Neural cell (in vitro differentiated cells): ENCODE measurements at regions not wholly inside any gene's neighbourhood (a gene's known extent, or its start where the extent isn't known, plus 50 kb on each side); places are given as distances from the start of the nearest gene placed in this dataset.

Experiments
- H2AFZ ChIP-seq: fragments of 200-600, 300-800 bp; sonication (generic), shearing (Covaris generic); 2 replicates; pipeline ENCODE4 v1.6.0; 2014; ENCODE audit warnings: low read depth, mild to moderate bottlenecking, antibody characterized with exemption, low read length, moderate library complexity
- H3F3A ChIP-seq: fragments of 200-600 bp; shearing (Covaris generic); 2 replicates; pipeline ENCODE4 v1.6.1; 2016; ENCODE audit warnings: mild to moderate bottlenecking, moderate library complexity, mixed read lengths, antibody characterized with exemption, low read length; ENCODE audit not compliant: insufficient read depth, poor library complexity, severe bottlenecking
- H3K27ac ChIP-seq: fragments of 200-600, 300-800 bp; sonication (generic), shearing (Covaris generic); 2 replicates; pipeline ENCODE4 v1.5.1; 2014; ENCODE audit warnings: mild to moderate bottlenecking, low read length, moderate library complexity
- H3K27me3 ChIP-seq: fragments of 300-800, 200-600 bp; sonication (generic), shearing (Covaris generic); 2 replicates; pipeline ENCODE4 v1.6.0; 2014; ENCODE audit warnings: mild to moderate bottlenecking, low read depth, low read length, moderate library complexity; ENCODE audit not compliant: insufficient read depth
- H3K36me3 ChIP-seq: fragments of 300-800, 200-600 bp; sonication (generic), shearing (Covaris generic); 2 replicates; pipeline ENCODE4 v1.5.1; 2014; ENCODE audit warnings: mild to moderate bottlenecking, antibody characterized with exemption, low read length, moderate library complexity; ENCODE audit not compliant: insufficient read depth
- H3K4me2 ChIP-seq: fragments of 300-800, 200-600 bp; sonication (generic), shearing (Covaris generic); 2 replicates; pipeline ENCODE4 v1.6.0; 2014; ENCODE audit warnings: mild to moderate bottlenecking, low read length
- H3K4me3 ChIP-seq: fragments of 300-800, 200-600 bp; sonication (generic), shearing (Covaris generic); 2 replicates; pipeline ENCODE4 v1.5.1; 2014; ENCODE audit warnings: mild to moderate bottlenecking, low read length, moderate library complexity
- H3K79me2 ChIP-seq: fragments of 200-600 bp; shearing (Covaris generic); replicated peaks from 2 replicates; pipeline ENCODE4 v1.6.0; 2014; ENCODE audit warnings: mild to moderate bottlenecking, low read length, moderate library complexity; ENCODE audit not compliant: insufficient read depth
- H3K9ac ChIP-seq: fragments of 300-800, 200-600 bp; sonication (generic), shearing (Covaris generic); 2 replicates; pipeline ENCODE4 v1.6.1; 2016; ENCODE audit warnings: mild to moderate bottlenecking, low read length, mixed read lengths
- H3K9me2 ChIP-seq: fragments of 200-600 bp; shearing (Covaris generic); 2 replicates; pipeline ENCODE4 v1.6.1; 2016; ENCODE audit warnings: mild to moderate bottlenecking, low read length, mixed read lengths; ENCODE audit not compliant: insufficient read depth
- H3K9me3 ChIP-seq: fragments of 200-600, 300-800 bp; sonication (generic), shearing (Covaris generic); 2 replicates; pipeline ENCODE4 v1.6.1; 2016; ENCODE audit warnings: mild to moderate bottlenecking, mixed run types, low read length, moderate library complexity, mixed read lengths
- H4K20me1 ChIP-seq: fragments of 200-600 bp; shearing (Covaris generic); 2 replicates; pipeline ENCODE4 v1.6.1; 2016; ENCODE audit warnings: mild to moderate bottlenecking, mixed run types; ENCODE audit not compliant: insufficient read depth
- CTCF ChIP-seq: fragments of 450-650 bp; IDR thresholded peaks from 2 replicates; pipeline ENCODE4 v1.5.1; 2014; ENCODE audit warnings: antibody characterized with exemption, mild to moderate bottlenecking, moderate library complexity; ENCODE audit not compliant: poor library complexity, severe bottlenecking
- EP300 ChIP-seq: fragments of 450-650 bp; conservative IDR thresholded peaks from 2 replicates; pipeline ENCODE4 v1.6.1; 2014; ENCODE audit warnings: antibody characterized with exemption, mild to moderate bottlenecking, moderate library complexity; ENCODE audit not compliant: poor library complexity, severe bottlenecking
- EZH2 ChIP-seq: fragments of 200-600, 300-800 bp; shearing (Covaris generic), sonication (generic); IDR thresholded peaks from 2 replicates; pipeline ENCODE4 v1.6.1; 2014; ENCODE audit warnings: antibody characterized with exemption, low read length, borderline replicate concordance, mild to moderate bottlenecking; ENCODE audit not compliant: insufficient read depth, poor library complexity, severe bottlenecking
- MXI1 ChIP-seq: fragments of 450-650 bp; conservative IDR thresholded peaks from 2 replicates; pipeline ENCODE4 v1.6.1; 2014; ENCODE audit warnings: antibody characterized with exemption, mild to moderate bottlenecking; ENCODE audit not compliant: poor library complexity, severe bottlenecking
- POLR2AphosphoS5 ChIP-seq: IDR thresholded peaks from 2 replicates; pipeline ENCODE4 v1.6.1; 2012
- RAD21 ChIP-seq: fragments of 450-650 bp; conservative IDR thresholded peaks from 2 replicates; pipeline ENCODE4 v1.6.1; 2014; ENCODE audit warnings: antibody characterized with exemption, mild to moderate bottlenecking, moderate library complexity
- REST ChIP-seq: IDR thresholded peaks from 2 replicates; pipeline ENCODE4 v1.6.1; 2012; ENCODE audit warnings: borderline replicate concordance
- SMC3 ChIP-seq: fragments of 450-650 bp; conservative IDR thresholded peaks from 2 replicates; pipeline ENCODE4 v1.6.1; 2014; ENCODE audit warnings: antibody characterized with exemption, mild to moderate bottlenecking, moderate library complexity; ENCODE audit not compliant: poor library complexity
- TAF1 ChIP-seq: IDR thresholded peaks from 2 replicates; pipeline ENCODE4 v1.6.1; 2012; ENCODE audit warnings: low read depth

- no peaks in the 10 kb centered on the region for H3K79me2 ChIP-seq
- H3F3A ChIP-seq, result no peaks in the 10 kb centered on the region
- no peaks in the 10 kb centered on the region for H4K20me1 ChIP-seq
- no peak overlapping the region for H3K4me2 ChIP-seq
- H3K4me3 ChIP-seq, result no peak overlapping the region
- no peaks in the 10 kb centered on the region for H3K9me3 ChIP-seq
- H3K9ac ChIP-seq, result no peak overlapping the region
- TF ChIP-seq EP300 (no peak), SMC3 (peak; percentile 12)
- no peaks in the 10 kb centered on the region for H3K9me2 ChIP-seq
- no peaks in the 10 kb centered on the region for H3K36me3 ChIP-seq
- H2AFZ ChIP-seq, result no peak overlapping the region
- H3K27me3 ChIP-seq, result no peaks in the 10 kb centered on the region
- no peak overlapping the region for H3K27ac ChIP-seq
Measured at GRCh38 chr17:33521784-33522183, 228.7 kb upstream of the ASIC2 start.

- Histone ChIP-seq H3K27me3 (no peaks in the 10 kb centered on the region), H4K20me1 (no peaks in the 10 kb centered on the region), H3K4me3 (no peak overlapping the region), H3K9me3 (peaks cover 3% of the 10 kb centered on the region), H3F3A (no peaks in the 10 kb centered on the region), H3K4me2 (no peak overlapping the region), H2AFZ (no peak overlapping the region), H3K27ac (no peak overlapping the region), H3K36me3 (no peaks in the 10 kb centered on the region), H3K9ac (no peak overlapping the region), H3K79me2 (no peaks in the 10 kb centered on the region), H3K9me2 (no peaks in the 10 kb centered on the region)
- TF ChIP-seq EP300 (no peak), MXI1 (no peak), EZH2 (no peak), POLR2AphosphoS5 (no peak), TAF1 (no peak), RAD21 (no peak), REST (no peak), CTCF (no peak), SMC3 (no peak)
Measured at GRCh38 chr17:33522623-33523022, 229.5 kb upstream of the ASIC2 start.

GRCh38 chr17:33523577-33523981, 230.5 kb upstream of the ASIC2 start:
- TF ChIP-seq MXI1 (no peak), POLR2AphosphoS5 (no peak), SMC3 (no peak), REST (no peak), CTCF (no peak), EZH2 (no peak), EP300 (no peak), TAF1 (no peak), RAD21 (no peak)
- Histone ChIP-seq H2AFZ (no peak overlapping the region), H3K9me3 (peaks cover 6% of the 10 kb centered on the region), H3F3A (no peaks in the 10 kb centered on the region), H3K4me3 (no peak overlapping the region), H4K20me1 (no peaks in the 10 kb centered on the region), H3K27ac (no peak overlapping the region), H3K9ac (no peak overlapping the region), H3K4me2 (no peak overlapping the region), H3K36me3 (no peaks in the 10 kb centered on the region), H3K27me3 (no peaks in the 10 kb centered on the region), H3K9me2 (no peaks in the 10 kb centered on the region), H3K79me2 (no peaks in the 10 kb centered on the region)
